ENCODE measurements at regions not wholly inside any gene's neighbourhood (a gene's known extent, or its start where the extent isn't known, plus 50 kb on each side); places are given as distances from the start of the nearest gene placed in this dataset.

DNA sequence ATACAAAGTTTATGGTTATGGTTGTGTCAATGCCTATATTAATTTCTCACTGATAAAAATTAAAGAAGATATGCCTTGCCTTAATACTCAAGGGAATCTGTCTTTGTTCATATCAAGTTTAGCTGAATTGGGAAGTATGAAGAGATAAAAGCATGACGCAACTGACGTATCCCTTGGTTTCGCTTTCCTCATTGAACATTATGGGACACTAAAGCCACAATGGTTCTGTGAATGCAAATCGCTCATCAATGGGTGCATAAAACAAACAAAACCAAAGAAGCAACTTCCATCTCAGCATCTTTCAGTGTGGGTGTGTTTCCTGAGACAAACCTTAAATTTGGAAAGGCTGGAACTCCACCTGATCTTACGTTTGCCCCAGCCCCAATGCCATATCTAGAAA lies 108.2 kb downstream of the NPIPB5 start (continued):
- TF ChIP-seq, protein P1, sequence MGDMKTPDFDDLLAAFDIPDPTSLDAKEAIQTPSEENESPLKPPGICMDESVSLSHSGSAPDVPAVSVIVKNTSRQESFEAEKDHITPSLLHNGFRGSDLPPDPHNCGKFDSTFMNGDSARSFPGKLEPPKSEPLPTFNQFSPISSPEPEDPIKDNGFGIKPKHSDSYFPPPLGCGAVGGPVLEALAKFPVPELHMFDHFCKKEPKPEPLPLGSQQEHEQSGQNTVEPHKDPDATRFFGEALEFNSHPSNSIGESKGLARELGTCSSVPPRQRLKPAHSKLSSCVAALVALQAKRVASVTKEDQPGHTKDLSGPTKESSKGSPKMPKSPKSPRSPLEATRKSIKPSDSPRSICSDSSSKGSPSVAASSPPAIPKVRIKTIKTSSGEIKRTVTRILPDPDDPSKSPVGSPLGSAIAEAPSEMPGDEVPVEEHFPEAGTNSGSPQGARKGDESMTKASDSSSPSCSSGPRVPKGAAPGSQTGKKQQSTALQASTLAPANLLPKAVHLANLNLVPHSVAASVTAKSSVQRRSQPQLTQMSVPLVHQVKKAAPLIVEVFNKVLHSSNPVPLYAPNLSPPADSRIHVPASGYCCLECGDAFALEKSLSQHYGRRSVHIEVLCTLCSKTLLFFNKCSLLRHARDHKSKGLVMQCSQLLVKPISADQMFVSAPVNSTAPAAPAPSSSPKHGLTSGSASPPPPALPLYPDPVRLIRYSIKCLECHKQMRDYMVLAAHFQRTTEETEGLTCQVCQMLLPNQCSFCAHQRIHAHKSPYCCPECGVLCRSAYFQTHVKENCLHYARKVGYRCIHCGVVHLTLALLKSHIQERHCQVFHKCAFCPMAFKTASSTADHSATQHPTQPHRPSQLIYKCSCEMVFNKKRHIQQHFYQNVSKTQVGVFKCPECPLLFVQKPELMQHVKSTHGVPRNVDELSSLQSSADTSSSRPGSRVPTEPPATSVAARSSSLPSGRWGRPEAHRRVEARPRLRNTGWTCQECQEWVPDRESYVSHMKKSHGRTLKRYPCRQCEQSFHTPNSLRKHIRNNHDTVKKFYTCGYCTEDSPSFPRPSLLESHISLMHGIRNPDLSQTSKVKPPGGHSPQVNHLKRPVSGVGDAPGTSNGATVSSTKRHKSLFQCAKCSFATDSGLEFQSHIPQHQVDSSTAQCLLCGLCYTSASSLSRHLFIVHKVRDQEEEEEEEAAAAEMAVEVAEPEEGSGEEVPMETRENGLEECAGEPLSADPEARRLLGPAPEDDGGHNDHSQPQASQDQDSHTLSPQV (IDR thresholded peaks at IDR 0.05) = no peak
- TF ChIP-seq, protein P2, sequence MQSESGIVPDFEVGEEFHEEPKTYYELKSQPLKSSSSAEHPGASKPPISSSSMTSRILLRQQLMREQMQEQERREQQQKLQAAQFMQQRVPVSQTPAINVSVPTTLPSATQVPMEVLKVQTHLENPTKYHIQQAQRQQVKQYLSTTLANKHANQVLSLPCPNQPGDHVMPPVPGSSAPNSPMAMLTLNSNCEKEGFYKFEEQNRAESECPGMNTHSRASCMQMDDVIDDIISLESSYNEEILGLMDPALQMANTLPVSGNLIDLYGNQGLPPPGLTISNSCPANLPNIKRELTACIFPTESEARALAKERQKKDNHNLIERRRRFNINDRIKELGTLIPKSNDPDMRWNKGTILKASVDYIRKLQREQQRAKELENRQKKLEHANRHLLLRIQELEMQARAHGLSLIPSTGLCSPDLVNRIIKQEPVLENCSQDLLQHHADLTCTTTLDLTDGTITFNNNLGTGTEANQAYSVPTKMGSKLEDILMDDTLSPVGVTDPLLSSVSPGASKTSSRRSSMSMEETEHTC (IDR thresholded peaks at IDR 0.05) = no peak
- TF ChIP-seq ZSCAN29 (IDR thresholded peaks at IDR 0.05) = no peak
- TF ChIP-seq ZNF766 (CRISPR knock-in tag; conservative IDR thresholded peaks at IDR 0.05) = 0 out of 2 replicates have a peak, but pooled peaks have one; percentile 29
- TF ChIP-seq ELF2 (CRISPR knock-in tag; IDR thresholded peaks at IDR 0.05) = peak; percentile 36; the same call in 1 of the 2 replicates
- no peak for TF ChIP-seq NCOA2 (IDR thresholded peaks at IDR 0.05; ENCODE audit: partially characterized antibody in 2 of 2)
- no peak for TF ChIP-seq ZEB2 (IDR thresholded peaks at IDR 0.05)
- TF ChIP-seq ILF3 (IDR thresholded peaks at IDR 0.05; ENCODE audit: borderline replicate concordance) = no peak
- TF ChIP-seq, protein P3, sequence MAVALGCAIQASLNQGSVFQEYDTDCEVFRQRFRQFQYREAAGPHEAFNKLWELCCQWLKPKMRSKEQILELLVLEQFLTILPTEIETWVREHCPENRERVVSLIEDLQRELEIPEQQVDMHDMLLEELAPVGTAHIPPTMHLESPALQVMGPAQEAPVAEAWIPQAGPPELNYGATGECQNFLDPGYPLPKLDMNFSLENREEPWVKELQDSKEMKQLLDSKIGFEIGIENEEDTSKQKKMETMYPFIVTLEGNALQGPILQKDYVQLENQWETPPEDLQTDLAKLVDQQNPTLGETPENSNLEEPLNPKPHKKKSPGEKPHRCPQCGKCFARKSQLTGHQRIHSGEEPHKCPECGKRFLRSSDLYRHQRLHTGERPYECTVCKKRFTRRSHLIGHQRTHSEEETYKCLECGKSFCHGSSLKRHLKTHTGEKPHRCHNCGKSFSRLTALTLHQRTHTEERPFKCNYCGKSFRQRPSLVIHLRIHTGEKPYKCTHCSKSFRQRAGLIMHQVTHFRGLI (CRISPR knock-in tag; IDR thresholded peaks at IDR 0.05) = 0 out of 2 replicates have a peak, but pooled peaks have one; percentile 1
- no peak for TF ChIP-seq ZFP30 (CRISPR knock-in tag; IDR thresholded peaks at IDR 0.05; ENCODE audit: borderline replicate concordance)
- no peak for TF ChIP-seq LARP7 (IDR thresholded peaks at IDR 0.05)

Measured in K562 (cell line).